Right atrium auricular region (tissue), 2 donors: ENCODE measurements at regions not wholly inside any gene's neighbourhood (a gene's known extent, or its start where the extent isn't known, plus 50 kb on each side); places are given as distances from the start of the nearest gene placed in this dataset.

Experiments used
- DNase-seq: peaks from one replicate; pipeline ENCODE4 v3.0.0-alpha.2; 2019; ENCODE audit warnings: low spot score
- H3K27ac ChIP-seq, 2 donors: fragments of 200-600 bp; sonication (generic); 1 replicate in 1 of 2; 2 replicates in 1 of 2; pipeline ENCODE4 v1.5.1; 2016 to 2019
- H3K27me3 ChIP-seq, 2 donors: fragments of 200-600 bp; sonication (generic); one replicate each; pipeline versions ENCODE4 v1.5.1 to v1.6.0; 2017 to 2019
- H3K36me3 ChIP-seq: fragments of 200-600 bp; sonication (generic); one replicate; pipeline ENCODE4 v1.5.1; 2016
- H3K4me1 ChIP-seq, 2 donors: fragments of 200-600 bp; sonication (generic); one replicate each; pipeline versions ENCODE4 v1.5.1 to v1.6.0; 2017 to 2019
- H3K4me3 ChIP-seq, 2 donors: fragments of 200-600 bp; sonication (generic); 1 replicate in 1 of 2; 2 replicates in 1 of 2; pipeline ENCODE4 v1.5.1; 2017 to 2019; ENCODE audit warnings: mild to moderate bottlenecking in 1 of 2, moderate library complexity in 1 of 2
- H3K9me3 ChIP-seq, 2 donors: fragments of 200-600 bp; sonication (generic); one replicate each; pipeline ENCODE4 v1.5.1; 2019
- TF ChIP-seq, protein P1 (sequence below), 2 donors: fragments of 200-600 bp; sonication (generic); IDR thresholded peaks; one replicate each; pipeline ENCODE4 v1.5.1; 2019; ENCODE audit warnings: antibody characterized with exemption in 2 of 2

DNA sequence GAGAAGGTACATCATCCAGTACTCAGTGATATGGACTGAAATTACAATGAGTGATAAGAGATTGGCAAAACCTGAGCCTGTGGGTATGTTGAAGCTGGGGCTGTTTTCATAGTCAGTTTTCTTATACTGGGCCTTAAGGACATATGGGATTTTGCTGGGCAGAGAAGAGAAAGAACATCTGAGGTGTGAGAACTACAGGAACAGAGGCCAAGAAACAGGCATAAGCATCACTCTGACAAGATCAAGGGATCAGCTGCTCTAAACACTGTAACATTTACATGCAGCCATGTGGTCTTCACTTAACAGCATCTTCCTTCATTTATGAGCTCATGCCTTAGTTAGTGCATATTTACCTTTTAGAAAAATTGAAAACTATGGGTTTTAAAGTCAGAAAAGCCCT, 220.0 kb downstream of the TRIM36 start:
- TF ChIP-seq, protein P1, sequence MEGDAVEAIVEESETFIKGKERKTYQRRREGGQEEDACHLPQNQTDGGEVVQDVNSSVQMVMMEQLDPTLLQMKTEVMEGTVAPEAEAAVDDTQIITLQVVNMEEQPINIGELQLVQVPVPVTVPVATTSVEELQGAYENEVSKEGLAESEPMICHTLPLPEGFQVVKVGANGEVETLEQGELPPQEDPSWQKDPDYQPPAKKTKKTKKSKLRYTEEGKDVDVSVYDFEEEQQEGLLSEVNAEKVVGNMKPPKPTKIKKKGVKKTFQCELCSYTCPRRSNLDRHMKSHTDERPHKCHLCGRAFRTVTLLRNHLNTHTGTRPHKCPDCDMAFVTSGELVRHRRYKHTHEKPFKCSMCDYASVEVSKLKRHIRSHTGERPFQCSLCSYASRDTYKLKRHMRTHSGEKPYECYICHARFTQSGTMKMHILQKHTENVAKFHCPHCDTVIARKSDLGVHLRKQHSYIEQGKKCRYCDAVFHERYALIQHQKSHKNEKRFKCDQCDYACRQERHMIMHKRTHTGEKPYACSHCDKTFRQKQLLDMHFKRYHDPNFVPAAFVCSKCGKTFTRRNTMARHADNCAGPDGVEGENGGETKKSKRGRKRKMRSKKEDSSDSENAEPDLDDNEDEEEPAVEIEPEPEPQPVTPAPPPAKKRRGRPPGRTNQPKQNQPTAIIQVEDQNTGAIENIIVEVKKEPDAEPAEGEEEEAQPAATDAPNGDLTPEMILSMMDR (IDR thresholded peaks at IDR 0.05) = no peak
- Histone ChIP-seq H3K9me3 (no peaks in the 10 kb centered on the region), H3K27ac (no peak overlapping the region), H3K4me1 (peaks cover 0 to 13% of the 10 kb centered on the region in 2 donors), H3K36me3 (no peaks in the 10 kb centered on the region), H3K4me3 (no peak overlapping the region), H3K27me3 (no peaks in the 10 kb centered on the region)
- DNase-seq = no peak

DNA sequence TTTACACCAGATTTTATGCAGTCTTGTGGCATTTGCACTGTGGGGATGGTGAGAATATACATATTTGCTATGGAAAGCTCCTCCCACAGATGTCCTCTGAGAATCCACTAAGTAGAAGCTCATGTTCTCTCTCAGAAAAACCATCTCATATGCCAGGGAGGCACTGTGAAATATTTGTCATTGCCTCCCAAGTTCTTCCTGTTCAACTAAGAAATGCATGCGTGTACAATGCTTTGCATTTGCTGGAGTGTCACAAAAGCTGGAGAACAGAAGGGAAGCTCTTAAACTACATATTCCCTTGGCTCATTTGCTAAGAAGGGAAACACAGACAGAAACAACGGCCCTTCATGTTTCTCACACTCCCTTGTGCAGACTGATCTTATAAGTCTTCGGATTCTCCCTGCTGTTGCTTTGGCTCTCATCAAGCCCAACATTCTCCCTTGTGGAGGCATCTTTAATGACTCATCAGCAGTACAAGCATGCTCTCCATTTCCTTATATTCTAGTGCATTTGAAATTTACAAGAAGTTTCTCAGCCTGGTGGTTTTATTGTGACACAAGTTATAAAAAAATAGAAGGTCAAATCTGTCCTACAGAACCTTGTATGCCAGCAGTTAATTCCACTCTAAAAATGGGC, 220.6 kb downstream of the TRIM36 start:
- Histone ChIP-seq H3K27me3 (no peaks in the 10 kb centered on the region), H3K27ac (no peak overlapping the region), H3K4me3 (no peak overlapping the region), H3K9me3 (no peaks in the 10 kb centered on the region), H3K36me3 (no peaks in the 10 kb centered on the region), H3K4me1 (peaks cover 0 to 13% of the 10 kb centered on the region in 2 donors)
- TF ChIP-seq, protein P1 (IDR thresholded peaks at IDR 0.05) = no peak
- DNase-seq = no peak

DNA sequence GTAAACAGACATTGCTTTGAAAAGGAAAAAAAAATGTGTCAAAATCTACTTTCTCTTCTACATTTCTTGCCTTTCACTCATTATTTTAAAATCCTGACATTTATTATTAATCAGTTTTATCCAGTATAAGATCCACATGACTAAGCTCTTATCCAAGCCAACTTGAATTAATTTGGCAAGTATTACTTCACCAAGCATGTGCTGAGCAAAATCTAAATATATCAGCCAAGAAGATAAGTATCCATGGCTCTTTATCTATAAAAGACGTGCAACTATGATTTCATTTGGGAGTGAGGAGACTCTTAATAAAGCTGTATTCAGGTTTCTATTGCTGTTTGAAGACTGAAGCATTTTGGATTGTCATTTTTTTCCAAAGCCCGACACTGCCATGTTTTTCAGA, 221.3 kb downstream of the TRIM36 start:
- H3K36me3 ChIP-seq = no peaks in the 10 kb centered on the region
- H3K4me1 ChIP-seq = peaks cover 0 to 13% of the 10 kb centered on the region in 2 donors
- H3K27me3 ChIP-seq = no peaks in the 10 kb centered on the region
- H3K9me3 ChIP-seq = peaks cover 0 to 7% of the 10 kb centered on the region in 2 donors
- no peak overlapping the region for H3K27ac ChIP-seq
- TF ChIP-seq, protein P1 (IDR thresholded peaks at IDR 0.05) = no peak
- no peak for DNase-seq
- H3K4me3 ChIP-seq = no peak overlapping the region

DNA sequence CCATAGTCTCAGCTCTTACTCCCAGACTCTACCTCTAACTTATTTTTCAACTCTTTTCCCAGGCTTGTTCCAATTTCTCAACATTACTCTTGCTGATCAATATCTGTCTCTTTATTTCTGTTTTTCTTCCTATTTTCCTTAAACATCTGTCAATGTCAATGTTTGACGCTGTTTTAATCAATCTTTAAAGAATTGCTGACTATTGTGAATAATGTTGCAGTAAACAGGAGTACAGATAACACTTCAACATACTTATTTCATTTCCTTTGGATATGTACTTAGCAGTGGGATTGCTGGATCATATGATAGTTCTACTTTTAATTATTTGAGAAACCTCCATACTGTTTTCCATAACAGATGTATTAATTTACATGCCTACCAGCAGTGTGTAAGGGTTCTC, 229.0 kb downstream of the TRIM36 start:
- DNase-seq = no peak
- TF ChIP-seq, protein P1 (IDR thresholded peaks at IDR 0.05) = no peak
- Histone ChIP-seq H3K9me3 (peaks cover 0 to 17% of the 10 kb centered on the region in 2 donors), H3K4me3 (no peak overlapping the region), H3K4me1 (no peaks in the 10 kb centered on the region), H3K36me3 (no peaks in the 10 kb centered on the region), H3K27ac (no peak overlapping the region), H3K27me3 (no peaks in the 10 kb centered on the region)

DNA sequence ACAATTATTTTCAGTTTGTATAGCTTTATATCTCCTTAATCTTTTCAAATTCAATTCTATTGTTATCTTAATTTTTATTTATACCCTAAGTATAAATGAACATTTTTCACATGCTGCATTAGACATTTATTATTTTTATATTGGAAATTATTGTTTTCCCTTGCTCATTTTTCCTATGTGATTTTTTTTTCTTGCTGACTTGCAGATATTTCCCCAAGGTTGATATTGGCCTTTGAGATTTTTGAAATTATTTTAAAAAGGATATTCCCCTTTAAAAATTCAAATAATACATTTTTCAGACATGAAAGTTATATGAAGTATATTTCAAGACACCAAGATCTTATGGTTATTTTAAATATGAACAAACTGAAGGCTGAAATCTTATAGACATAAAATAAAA, 234.2 kb downstream of the TRIM36 start:
- H3K4me3 ChIP-seq = no peak overlapping the region
- TF ChIP-seq, protein P1 (IDR thresholded peaks at IDR 0.05) = no peak
- no peaks in the 10 kb centered on the region for H3K27me3 ChIP-seq
- DNase-seq = no peak
- no peak overlapping the region for H3K27ac ChIP-seq
- peaks cover 0 to 8% of the 10 kb centered on the region in 2 donors for H3K9me3 ChIP-seq
- H3K4me1 ChIP-seq = no peaks in the 10 kb centered on the region
- H3K36me3 ChIP-seq = no peaks in the 10 kb centered on the region
